ENCODE measurements at regions not wholly inside any gene's neighbourhood (a gene's known extent, or its start where the extent isn't known, plus 50 kb on each side); places are given as distances from the start of the nearest gene placed in this dataset.

DNA sequence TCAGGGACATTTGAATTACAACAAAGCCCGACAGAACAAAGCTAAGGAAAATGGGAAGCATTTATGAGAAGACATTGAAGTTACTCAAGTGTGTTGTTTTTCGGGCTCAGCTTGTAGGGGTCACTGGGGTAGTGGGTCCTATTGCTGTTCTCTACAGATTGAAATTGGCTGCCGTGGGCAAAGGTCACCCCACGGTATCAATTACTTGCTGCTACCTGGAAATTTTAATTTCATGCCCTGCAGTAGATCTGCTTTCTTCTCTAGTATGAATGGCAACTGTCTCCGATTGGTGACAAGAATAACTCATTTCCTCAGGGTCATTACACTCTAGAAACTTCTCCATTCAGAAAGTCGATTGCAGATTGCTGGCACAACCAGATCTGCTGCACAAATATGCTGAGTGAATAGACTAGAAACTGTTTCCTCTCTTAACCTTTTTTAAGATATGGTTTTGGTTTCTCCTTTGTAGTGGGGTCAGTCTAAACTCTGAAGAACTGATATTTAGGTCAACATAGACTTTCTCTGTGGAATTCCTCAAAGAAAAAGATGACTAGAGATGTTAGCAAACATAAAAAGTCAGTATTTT lies 454.1 kb downstream of the ARHGEF28 start:
- TF ChIP-seq CTCF (IDR thresholded peaks at IDR 0.05; ENCODE audit: low read depth, low read length): no peak
- H3K9me3 ChIP-seq (ENCODE audit: control insufficient read depth, insufficient read depth, low read length): no peaks in the 10 kb centered on the region
- ChIA-PET POLR2A (no interaction called here), CTCF (interaction anchor here (0.6 kb wide), 1 partner anchor 574 kb away, joined by 3 read pairs; no protein-coding TSS in a partner anchor)
- H3K4me3 ChIP-seq (ENCODE audit: low read depth, low read length): no peak overlapping the region
- no peak overlapping the region for H3K27ac ChIP-seq (ENCODE audit: low read depth, low read length)
- H3K27me3 ChIP-seq (ENCODE audit: control insufficient read depth, insufficient read depth, low read length): no peaks in the 10 kb centered on the region
- no peak for DNase-seq (ENCODE audit: low read depth, low spot score)

DNA sequence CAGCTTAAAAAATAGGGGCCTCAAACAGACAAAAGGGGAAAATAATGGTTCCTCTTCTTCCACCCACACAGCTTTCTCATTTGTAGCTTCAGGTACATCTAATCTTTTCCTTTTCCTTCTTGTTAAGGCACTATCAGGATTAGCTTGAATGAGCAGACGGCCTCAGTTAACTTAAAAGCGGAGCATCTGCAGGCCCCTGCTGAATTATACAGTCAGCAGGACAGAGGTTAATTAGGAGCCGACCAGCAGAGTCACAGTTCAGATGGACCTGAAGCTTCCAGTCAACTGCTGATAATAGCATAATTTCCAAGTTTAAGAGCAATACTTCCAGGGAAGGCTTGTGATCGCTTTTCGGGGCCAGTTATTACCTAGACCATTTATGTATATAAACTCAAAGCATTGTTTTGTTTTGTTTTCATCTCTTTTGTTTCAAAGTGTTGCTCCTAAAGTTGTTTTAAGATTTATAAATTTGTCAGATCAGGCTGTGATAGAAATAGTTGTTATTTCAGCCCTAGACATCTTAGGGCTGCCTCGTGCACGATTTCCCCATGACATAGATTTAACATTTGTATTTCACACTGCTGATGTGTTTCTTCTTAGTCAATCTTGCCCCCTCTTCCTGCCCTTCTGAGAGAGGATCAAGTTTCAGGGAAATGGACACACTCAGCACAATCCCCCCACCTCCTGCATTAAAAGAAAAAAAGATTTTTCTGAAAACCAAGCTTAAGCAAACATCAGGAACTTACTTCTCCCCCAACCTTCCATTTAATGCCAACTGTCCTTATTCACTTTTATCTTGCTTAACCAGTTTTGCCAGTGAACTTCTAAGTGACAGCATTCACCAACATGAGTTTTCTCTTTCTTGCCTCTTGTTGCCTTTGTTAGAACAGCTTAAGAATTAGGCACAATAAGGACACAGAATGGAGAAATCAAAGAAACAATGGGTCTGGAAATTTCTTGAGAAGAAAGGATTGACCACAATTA lies 449.8 kb downstream of the ARHGEF28 start:
- DNase-seq (ENCODE audit: low read depth, low spot score): no peak
- ChIA-PET CTCF (interaction anchor here (1.0 kb wide), 1 partner anchor 566 kb away, joined by 3 read pairs; no protein-coding TSS in a partner anchor), POLR2A (no interaction called here)
- H3K27me3 ChIP-seq (ENCODE audit: control insufficient read depth, insufficient read depth, low read length): no peaks in the 10 kb centered on the region
- TF ChIP-seq CTCF (IDR thresholded peaks at IDR 0.05; ENCODE audit: low read depth, low read length): no peak
- H3K9me3 ChIP-seq (ENCODE audit: control insufficient read depth, insufficient read depth, low read length): no peaks in the 10 kb centered on the region
- no peak overlapping the region for H3K27ac ChIP-seq (ENCODE audit: low read depth, low read length)
- no peak overlapping the region for H3K4me3 ChIP-seq (ENCODE audit: low read depth, low read length)

- no peak overlapping the region for H3K27ac ChIP-seq (ENCODE audit: low read depth, low read length)
- DNase-seq (ENCODE audit: low read depth, low spot score): no peak
- ChIA-PET POLR2A (no interaction called here), CTCF (interaction anchor here (0.5 kb wide), 1 partner anchor 650 kb away, joined by 3 read pairs; no protein-coding TSS in a partner anchor)
- no peak overlapping the region for H3K4me3 ChIP-seq (ENCODE audit: low read depth, low read length)
- TF ChIP-seq CTCF (IDR thresholded peaks at IDR 0.05; ENCODE audit: low read depth, low read length): no peak
- H3K27me3 ChIP-seq (ENCODE audit: control insufficient read depth, insufficient read depth, low read length): no peaks in the 10 kb centered on the region
- no peaks in the 10 kb centered on the region for H3K9me3 ChIP-seq (ENCODE audit: control insufficient read depth, insufficient read depth, low read length)
Observed at GRCh38 chr5:74074111-74074510, 448.1 kb downstream of the ARHGEF28 start.

DNA sequence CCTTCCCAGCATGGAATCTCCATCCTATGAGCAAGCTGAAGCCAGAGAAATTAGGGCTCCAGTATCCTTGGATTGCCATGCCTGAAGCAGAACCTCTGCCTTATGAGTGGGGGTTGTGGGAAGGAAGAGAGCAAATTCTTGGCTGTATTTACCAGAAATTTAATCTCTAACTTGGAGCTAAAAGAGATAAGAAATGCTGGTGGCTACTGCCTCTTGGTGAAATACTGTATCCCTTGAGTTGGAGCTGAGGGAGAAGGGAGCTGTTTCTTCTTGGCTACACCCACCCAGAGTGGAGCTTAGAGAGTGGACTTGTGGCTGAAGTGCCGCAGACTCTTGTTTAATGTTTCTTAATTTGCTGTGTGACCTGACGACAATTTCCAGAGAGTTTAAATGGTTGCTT lies 447.3 kb downstream of the ARHGEF28 start:
- no peak for DNase-seq (ENCODE audit: low read depth, low spot score)
- H3K4me3 ChIP-seq (ENCODE audit: low read depth, low read length): no peak overlapping the region
- no peaks in the 10 kb centered on the region for H3K27me3 ChIP-seq (ENCODE audit: control insufficient read depth, insufficient read depth, low read length)
- H3K9me3 ChIP-seq (ENCODE audit: control insufficient read depth, insufficient read depth, low read length): no peaks in the 10 kb centered on the region
- H3K27ac ChIP-seq (ENCODE audit: low read depth, low read length): no peak overlapping the region
- POLR2A ChIA-PET: no interaction called here
- TF ChIP-seq CTCF (IDR thresholded peaks at IDR 0.05; ENCODE audit: low read depth, low read length): no peak
- CTCF ChIA-PET: no interaction called here

- no peak for DNase-seq (ENCODE audit: low read depth, low spot score)
- CTCF ChIA-PET: interaction anchor here (1.0 kb wide), 1 partner anchor 12 kb away, joined by 5 read pairs; no protein-coding TSS in a partner anchor
- no peaks in the 10 kb centered on the region for H3K27me3 ChIP-seq (ENCODE audit: control insufficient read depth, insufficient read depth, low read length)
- POLR2A ChIA-PET: no interaction called here
- H3K27ac ChIP-seq (ENCODE audit: low read depth, low read length): no peak overlapping the region
- H3K4me3 ChIP-seq (ENCODE audit: low read depth, low read length): no peak overlapping the region
- H3K9me3 ChIP-seq (ENCODE audit: control insufficient read depth, insufficient read depth, low read length): no peaks in the 10 kb centered on the region
- TF ChIP-seq CTCF (IDR thresholded peaks at IDR 0.05; ENCODE audit: low read depth, low read length): no peak
Observed at GRCh38 chr5:74072646-74073045, 446.6 kb downstream of the ARHGEF28 start.
